ENCODE measurements at regions not wholly inside any gene's neighbourhood (a gene's known extent, or its start where the extent isn't known, plus 50 kb on each side); places are given as distances from the start of the nearest gene placed in this dataset.
A peak's percentile ranks its signal among the peaks of the same experiment; 100 is the strongest.

DNA sequence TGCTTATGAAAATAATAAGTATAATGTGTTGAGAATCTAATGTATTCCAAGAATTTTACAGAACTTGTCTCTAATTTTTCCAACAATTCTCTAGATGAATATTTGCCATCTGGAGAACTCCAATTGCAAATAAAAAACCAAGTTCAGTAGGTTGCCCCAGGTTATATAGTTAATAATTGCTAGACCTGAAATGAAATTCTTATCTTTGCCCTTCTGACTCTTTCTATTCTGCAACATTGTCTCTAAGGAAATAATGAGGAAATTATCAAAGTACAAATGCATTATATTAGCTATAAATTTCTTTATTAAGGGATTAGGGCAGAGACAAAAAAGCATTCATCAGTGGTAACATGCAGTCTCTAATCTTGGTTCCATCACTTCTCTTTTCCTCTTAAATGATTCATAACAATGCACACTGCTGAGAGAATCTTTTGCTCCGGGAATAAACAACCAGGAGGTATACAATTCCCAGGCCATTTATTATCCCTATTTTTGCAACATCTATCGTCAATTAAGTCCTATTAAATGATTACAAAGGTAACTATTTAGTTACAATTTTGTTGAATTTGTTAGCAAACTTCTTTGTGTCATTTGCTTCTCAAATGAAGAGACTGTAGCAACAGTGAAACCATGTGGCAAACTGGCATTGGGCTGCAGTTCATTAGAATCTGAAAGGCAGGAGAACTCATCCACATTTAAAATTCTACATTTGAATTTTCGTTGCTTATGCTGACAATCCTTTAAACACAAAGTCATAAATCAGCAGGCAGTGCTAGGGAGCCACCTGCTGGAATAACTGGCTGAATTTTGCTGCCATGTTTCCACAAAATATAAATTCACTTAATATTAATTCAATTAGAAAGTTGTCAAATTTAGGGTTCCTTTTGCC is 349.6 kb downstream of the KIF2B start:
- H3K4me1 ChIP-seq, result no peaks in the 10 kb centered on the region; the same call in 1 of the 2 replicates
- no peaks in the 10 kb centered on the region for H3K9me3 ChIP-seq
- peak; percentile 23 for DNase-seq
- no peaks in the 10 kb centered on the region for H3K36me3 ChIP-seq
- no peaks in the 10 kb centered on the region for H3K27me3 ChIP-seq
- H3K4me3 ChIP-seq (ENCODE audit: low read depth, low read length), result no peak overlapping the region
- TF ChIP-seq, protein P1, sequence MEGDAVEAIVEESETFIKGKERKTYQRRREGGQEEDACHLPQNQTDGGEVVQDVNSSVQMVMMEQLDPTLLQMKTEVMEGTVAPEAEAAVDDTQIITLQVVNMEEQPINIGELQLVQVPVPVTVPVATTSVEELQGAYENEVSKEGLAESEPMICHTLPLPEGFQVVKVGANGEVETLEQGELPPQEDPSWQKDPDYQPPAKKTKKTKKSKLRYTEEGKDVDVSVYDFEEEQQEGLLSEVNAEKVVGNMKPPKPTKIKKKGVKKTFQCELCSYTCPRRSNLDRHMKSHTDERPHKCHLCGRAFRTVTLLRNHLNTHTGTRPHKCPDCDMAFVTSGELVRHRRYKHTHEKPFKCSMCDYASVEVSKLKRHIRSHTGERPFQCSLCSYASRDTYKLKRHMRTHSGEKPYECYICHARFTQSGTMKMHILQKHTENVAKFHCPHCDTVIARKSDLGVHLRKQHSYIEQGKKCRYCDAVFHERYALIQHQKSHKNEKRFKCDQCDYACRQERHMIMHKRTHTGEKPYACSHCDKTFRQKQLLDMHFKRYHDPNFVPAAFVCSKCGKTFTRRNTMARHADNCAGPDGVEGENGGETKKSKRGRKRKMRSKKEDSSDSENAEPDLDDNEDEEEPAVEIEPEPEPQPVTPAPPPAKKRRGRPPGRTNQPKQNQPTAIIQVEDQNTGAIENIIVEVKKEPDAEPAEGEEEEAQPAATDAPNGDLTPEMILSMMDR (IDR thresholded peaks at IDR 0.05; ENCODE audit: low read depth, low read length), result peak; percentile 74

DNA sequence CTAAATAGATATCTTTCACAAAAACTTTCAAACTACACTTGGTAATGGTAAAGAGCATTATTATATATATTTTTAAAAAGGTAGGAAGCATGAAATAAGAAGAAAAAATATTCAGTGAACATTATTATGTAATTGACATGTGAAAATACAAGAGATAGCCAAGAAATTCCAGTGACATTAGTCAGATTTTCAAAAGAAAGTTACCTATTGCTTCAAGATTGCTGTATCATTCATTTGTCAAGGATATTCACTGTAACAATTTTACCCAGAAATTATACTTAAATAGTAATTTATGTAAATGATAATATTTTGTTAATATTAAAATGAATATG is 350.2 kb downstream of the KIF2B start:
- no peaks in the 10 kb centered on the region for H3K27me3 ChIP-seq
- DNase-seq, result no peak
- no peaks in the 10 kb centered on the region; the same call in 1 of the 2 replicates for H3K4me1 ChIP-seq
- no peaks in the 10 kb centered on the region for H3K9me3 ChIP-seq
- no peaks in the 10 kb centered on the region for H3K36me3 ChIP-seq
- TF ChIP-seq, protein P1 (IDR thresholded peaks at IDR 0.05; ENCODE audit: low read depth, low read length), result no peak
- H3K4me3 ChIP-seq (ENCODE audit: low read depth, low read length), result no peak overlapping the region

DNA sequence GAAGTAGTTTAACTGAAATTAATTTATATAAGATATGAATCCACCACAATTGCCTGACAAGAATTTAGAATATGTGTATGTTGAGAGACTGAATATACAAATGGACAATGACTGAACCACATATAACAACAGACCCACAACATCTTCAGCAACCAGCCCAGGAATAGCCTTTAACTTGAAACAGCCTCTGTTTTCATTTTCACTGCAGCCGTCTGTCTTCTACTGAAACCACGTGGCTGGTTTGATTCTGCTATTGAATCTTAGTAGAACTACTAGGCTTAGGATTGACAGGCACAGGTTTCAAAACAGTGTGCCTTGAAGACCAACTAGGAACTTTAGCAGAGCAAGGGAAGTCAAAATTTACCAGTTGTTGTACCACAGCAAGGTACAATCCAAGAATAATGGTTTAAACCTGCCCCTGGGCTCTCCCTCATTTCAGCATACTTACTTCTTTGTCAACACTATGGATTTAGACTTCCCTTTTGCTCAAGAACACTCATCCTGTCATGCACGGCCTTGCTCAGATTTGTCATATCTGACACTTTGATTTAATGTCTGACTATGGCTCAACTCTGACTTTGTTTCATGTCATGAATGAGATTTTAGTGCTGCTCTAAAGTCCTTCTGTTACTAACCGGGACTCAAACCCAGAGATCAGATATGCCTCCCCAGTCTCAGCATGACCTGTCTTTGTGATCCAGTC is 355.0 kb downstream of the KIF2B start:
- H3K27me3 ChIP-seq, result no peaks in the 10 kb centered on the region
- H3K36me3 ChIP-seq, result no peaks in the 10 kb centered on the region
- H3K9me3 ChIP-seq, result no peaks in the 10 kb centered on the region
- no peaks in the 10 kb centered on the region for H3K4me1 ChIP-seq
- H3K4me3 ChIP-seq (ENCODE audit: low read depth, low read length), result no peak overlapping the region
- no peak for DNase-seq
- TF ChIP-seq, protein P1 (IDR thresholded peaks at IDR 0.05; ENCODE audit: low read depth, low read length), result no peak

DNA sequence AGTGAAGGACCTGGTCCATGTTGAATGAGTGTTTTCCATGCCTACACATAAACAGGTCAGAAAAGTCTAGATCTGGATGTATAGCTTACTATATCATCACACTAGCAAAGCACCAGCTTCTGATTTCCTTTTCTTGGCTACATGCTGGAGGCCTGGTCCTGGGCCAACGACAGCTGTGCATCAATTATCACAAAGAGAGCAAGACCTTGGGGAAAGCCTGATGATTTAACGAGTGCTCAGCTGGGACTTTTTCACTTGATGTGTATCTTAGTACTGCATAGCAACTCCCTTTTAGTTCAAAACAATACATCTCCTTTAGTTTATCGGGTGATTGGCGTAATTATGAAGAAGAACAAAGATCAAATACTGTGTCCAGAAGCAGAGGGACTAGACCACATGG is 358.2 kb downstream of the KIF2B start:
- TF ChIP-seq, protein P1 (IDR thresholded peaks at IDR 0.05; ENCODE audit: low read depth, low read length), result no peak
- Histone ChIP-seq H3K36me3 (no peaks in the 10 kb centered on the region), H3K4me3 (ENCODE audit: low read depth, low read length) (no peak overlapping the region)

DNA sequence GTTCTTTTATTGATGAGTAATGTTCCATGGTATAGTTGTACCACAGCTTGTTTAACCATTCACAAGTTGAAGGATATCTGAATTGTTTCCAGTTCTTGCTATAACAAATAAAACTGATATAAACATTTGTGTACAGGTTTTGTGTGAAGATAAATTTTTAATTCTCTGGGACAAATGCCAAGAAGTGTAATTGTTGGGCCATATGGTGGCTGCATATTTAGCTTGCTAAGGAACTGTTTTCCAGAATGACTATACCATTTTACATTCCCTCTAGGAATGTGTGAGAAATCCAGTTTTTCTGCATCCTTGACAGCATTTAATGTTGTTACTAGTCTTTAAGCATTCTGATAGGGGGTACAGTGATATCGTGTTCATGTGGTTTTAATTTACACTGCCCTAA is 368.5 kb downstream of the KIF2B start:
- H3K4me1 ChIP-seq, result no peaks in the 10 kb centered on the region
- no peak overlapping the region for H3K4me3 ChIP-seq (ENCODE audit: low read depth, low read length)
- no peaks in the 10 kb centered on the region for H3K9me3 ChIP-seq
- no peaks in the 10 kb centered on the region for H3K36me3 ChIP-seq
- DNase-seq, result no peak
- TF ChIP-seq, protein P1 (IDR thresholded peaks at IDR 0.05; ENCODE audit: low read depth, low read length), result no peak
- H3K27me3 ChIP-seq, result no peaks in the 10 kb centered on the region

More for the DNA sequence above, 358.2 kb downstream of the KIF2B start:
- Histone ChIP-seq H3K27me3 (no peaks in the 10 kb centered on the region), H3K9me3 (no peaks in the 10 kb centered on the region), H3K4me1 (no peaks in the 10 kb centered on the region)
- DNase-seq, result peak; percentile 6

DNA sequence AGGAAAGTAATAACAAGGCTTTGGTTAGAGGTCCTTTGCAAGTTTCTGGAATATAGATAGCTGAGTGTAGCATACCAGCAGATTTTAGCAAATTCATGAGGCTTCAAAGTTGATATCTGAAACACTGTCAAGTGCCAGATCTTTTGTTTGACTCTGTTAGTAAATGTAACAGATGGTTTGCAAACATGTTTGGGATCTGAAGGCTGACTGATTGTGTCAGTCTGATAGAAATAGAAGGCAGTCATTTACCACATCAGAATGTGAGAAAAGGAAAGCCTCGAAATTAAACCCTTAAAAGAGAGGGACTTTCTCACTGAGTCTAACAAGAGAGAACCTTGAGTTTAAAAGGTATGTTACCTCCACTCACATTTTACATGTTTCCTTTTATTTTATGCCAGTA is 371.5 kb downstream of the KIF2B start:
- Histone ChIP-seq H3K36me3 (no peaks in the 10 kb centered on the region), H3K4me1 (no peaks in the 10 kb centered on the region), H3K4me3 (ENCODE audit: low read depth, low read length) (no peak overlapping the region), H3K27me3 (no peaks in the 10 kb centered on the region), H3K9me3 (no peaks in the 10 kb centered on the region)
- TF ChIP-seq, protein P1 (IDR thresholded peaks at IDR 0.05; ENCODE audit: low read depth, low read length), result no peak
- no peak for DNase-seq
